Left colon (tissue), 2 donors: ENCODE measurements at regions not wholly inside any gene's neighbourhood (a gene's known extent, or its start where the extent isn't known, plus 50 kb on each side); places are given as distances from the start of the nearest gene placed in this dataset.

Experiments used
- ATAC-seq: fragments of 200-7000 bp; cut with Tn5 transposase; one replicate; pipeline ENCODE4 v1.9.1; 2020; ENCODE audit warnings: mild to moderate bottlenecking, moderate library complexity
- DNase-seq, 2 donors: peaks; one replicate each; pipeline ENCODE4 v3.0.0-alpha.2; 2020
- intact Hi-C, 2 donors: fragments of 100-400 bp; cut with DNase I in 1 of 2; cut with micrococcal nuclease in 1 of 2; formaldehyde crosslinking; loops; one replicate each; pipeline versions ENCODE4 v1.11.2 to v1.14.0; 2022; cut with DNase I, micrococcal nuclease
- donor health status: DM: no; HTN: no; CAD: no.
- donor health status: DM: yes; HTN: yes; CAD: no.

- ATAC-seq (no peak), DNase-seq (no peak)
- intact Hi-C loops, result no loop called here
Measured at GRCh38 chr1:194533641-194534040, 1347.2 kb upstream of the B3GALT2 start.

- ATAC-seq, result no peak
- DNase-seq, result no peak
- intact Hi-C loops, result no loop called here
Measured at GRCh38 chr1:194517567-194517966, 1331.2 kb upstream of the B3GALT2 start.

GRCh38 chr1:194515916-194516315, 1329.5 kb upstream of the B3GALT2 start:
- ATAC-seq (no peak), DNase-seq (no peak)
- intact Hi-C loops, result no loop called here

GRCh38 chr1:194512957-194513356, 1326.5 kb upstream of the B3GALT2 start:
- DNase-seq, result no peak
- ATAC-seq, result no peak
- intact Hi-C loops, result no loop called here

GRCh38 chr1:194512345-194512744, 1325.9 kb upstream of the B3GALT2 start:
- ATAC-seq (no peak), DNase-seq (no peak)
- intact Hi-C loops, result no loop called here

- intact Hi-C loops, result no loop called here
- DNase-seq (no peak), ATAC-seq (no peak)
Measured at GRCh38 chr1:194503209-194503608, 1316.8 kb upstream of the B3GALT2 start.

GRCh38 chr1:194495434-194495833, 1309.0 kb upstream of the B3GALT2 start:
- intact Hi-C loops, result no loop called here
- no peak for DNase-seq
- ATAC-seq, result no peak

GRCh38 chr1:194487172-194487571, 1300.8 kb upstream of the B3GALT2 start:
- ATAC-seq (no peak), DNase-seq (no peak)
- intact Hi-C loops, result no loop called here

- no peak for DNase-seq
- intact Hi-C loops, result no loop called here
- no peak for ATAC-seq
Measured at GRCh38 chr1:194485432-194485831, 1299.0 kb upstream of the B3GALT2 start.

GRCh38 chr1:194478731-194479130, 1292.3 kb upstream of the B3GALT2 start:
- ATAC-seq (no peak), DNase-seq (no peak)
- intact Hi-C loops, result no loop called here

- ATAC-seq (no peak), DNase-seq (no peak)
- intact Hi-C loops, result no loop called here
Measured at GRCh38 chr1:194477908-194478307, 1291.5 kb upstream of the B3GALT2 start.

- intact Hi-C loops, result no loop called here
- ATAC-seq (no peak), DNase-seq (no peak)
Measured at GRCh38 chr1:194476872-194477271, 1290.5 kb upstream of the B3GALT2 start.

GRCh38 chr1:194476351-194476750, 1289.9 kb upstream of the B3GALT2 start:
- DNase-seq, result no peak
- intact Hi-C loops, result no loop called here
- no peak for ATAC-seq

- intact Hi-C loops, result no loop called here
- ATAC-seq, result no peak
Measured at GRCh38 chr1:194474701-194475100, 1288.3 kb upstream of the B3GALT2 start.

GRCh38 chr1:194473766-194474165, 1287.4 kb upstream of the B3GALT2 start:
- ATAC-seq (no peak), DNase-seq (no peak)
- intact Hi-C loops, result no loop called here

More at GRCh38 chr1:194474701-194475100, 1288.3 kb upstream of the B3GALT2 start:
- no peak for DNase-seq

GRCh38 chr1:194469282-194469681, 1282.9 kb upstream of the B3GALT2 start:
- DNase-seq (no peak), ATAC-seq (no peak)
- intact Hi-C loops, result no loop called here

GRCh38 chr1:194466706-194467105, 1280.3 kb upstream of the B3GALT2 start:
- DNase-seq (no peak), ATAC-seq (no peak)
- intact Hi-C loops, result no loop called here

- no peak for DNase-seq
- no peak for ATAC-seq
- intact Hi-C loops, result no loop called here
Measured at GRCh38 chr1:194447636-194448035, 1261.2 kb upstream of the B3GALT2 start.

GRCh38 chr1:194445244-194445643, 1258.8 kb upstream of the B3GALT2 start:
- DNase-seq (no peak), ATAC-seq (no peak)
- intact Hi-C loops, result no loop called here

- DNase-seq, result no peak
Measured at GRCh38 chr1:194442901-194443575, 1256.6 kb upstream of the B3GALT2 start.

GRCh38 chr1:194437135-194437534, 1250.7 kb upstream of the B3GALT2 start:
- ATAC-seq, result no peak
- no peak for DNase-seq
- intact Hi-C loops, result no loop called here

More at GRCh38 chr1:194442901-194443575, 1256.6 kb upstream of the B3GALT2 start:
- intact Hi-C loops, result no loop called here
- no peak for ATAC-seq
